PC-3 (cell line): ENCODE measurements at regions not wholly inside any gene's neighbourhood (a gene's known extent, or its start where the extent isn't known, plus 50 kb on each side); places are given as distances from the start of the nearest gene placed in this dataset.

Experiments used
- ATAC-seq: fragments of 200-7000 bp; cut with Tn5 transposase; 2 replicates; pipeline ENCODE4 v1.9.1; 2020; ENCODE audit warnings: mild to moderate bottlenecking, moderate library complexity
- BruUV-seq: library from RNA; stranded (reverse); fragments of 400-500 nt; replicated peaks from 2 replicates; lab custom pipeline; 2021; lab: Mats Ljungman, UMichigan
- CTCF ChIA-PET: fragments of 300-600 bp; sonication (Branson Sonifier 250); formaldehyde crosslinking; loops from one replicate; lab custom pipeline; 2022; ENCODE audit warnings: antibody characterized with exemption; lab: Charles Lee
- POLR2A ChIA-PET: fragments of 300-600 bp; sonication (Branson Sonifier 250); formaldehyde crosslinking; loops from one replicate; lab custom pipeline; 2022; ENCODE audit warnings: antibody characterized with exemption; ENCODE audit not compliant: unreplicated experiment; lab: Charles Lee
- DNase-seq: peaks from one replicate; pipeline ENCODE4 v3.0.0-alpha.2; 2015
- H2AFZ ChIP-seq: fragments of 300-600 bp; sonication (generic); 2 replicates; pipeline ENCODE4 v1.6.0; 2016; ENCODE audit warnings: antibody characterized with exemption, low read length
- H3F3A ChIP-seq: fragments of 300-600 bp; sonication (generic); one replicate; pipeline ENCODE4 v1.6.0; 2017; ENCODE audit warnings: antibody characterized with exemption, low read length, control low read depth, mild to moderate bottlenecking; ENCODE audit not compliant: unreplicated experiment
- H3K27ac ChIP-seq: fragments of 300-600 bp; sonication (generic); 2 replicates; pipeline ENCODE4 v1.5.1; 2016; ENCODE audit warnings: mild to moderate bottlenecking, low read length
- H3K27me3 ChIP-seq: fragments of 300-600 bp; sonication (generic); 2 replicates; pipeline ENCODE4 v1.6.1; 2016; ENCODE audit warnings: low read length, mixed read lengths
- H3K36me3 ChIP-seq: fragments of 300-600 bp; sonication (generic); 2 replicates; pipeline ENCODE4 v1.6.1; 2016; ENCODE audit warnings: low read depth, mixed run types, low read length, mixed read lengths
- H3K4me1 ChIP-seq: fragments of 300-600 bp; sonication (generic); 2 replicates; pipeline ENCODE4 v1.5.1; 2016; ENCODE audit warnings: low read length; ENCODE audit not compliant: insufficient read depth
- H3K4me2 ChIP-seq: fragments of 300-600 bp; sonication (generic); 2 replicates; pipeline ENCODE4 v1.6.0; 2016; ENCODE audit warnings: low read length
- H3K4me3 ChIP-seq: fragments of 300-600 bp; sonication (generic); 2 replicates; pipeline ENCODE4 v1.5.1; 2016; ENCODE audit warnings: mild to moderate bottlenecking, low read length, mixed read lengths
- H3K79me2 ChIP-seq: fragments of 300-600 bp; sonication (generic); 2 replicates; pipeline ENCODE4 v1.6.1; 2017; ENCODE audit warnings: low read length, mixed read lengths
- H3K9ac ChIP-seq: fragments of 300-600 bp; sonication (generic); 2 replicates; pipeline ENCODE4 v1.6.0; 2016; ENCODE audit warnings: mild to moderate bottlenecking, low read length
- H3K9me2 ChIP-seq: fragments of 300-600 bp; sonication (generic); replicated peaks from 2 replicates; pipeline ENCODE4 v1.6.1; 2016; ENCODE audit warnings: mixed run types, low read length, mixed read lengths
- H3K9me3 ChIP-seq: fragments of 300-600 bp; sonication (generic); 2 replicates; pipeline ENCODE4 v1.6.1; 2016; ENCODE audit warnings: low read length, mixed read lengths
- H4K20me1 ChIP-seq: fragments of 300-600 bp; sonication (generic); 2 replicates; pipeline ENCODE4 v1.6.1; 2016; ENCODE audit warnings: low read length, mixed read lengths
- CTCF ChIP-seq: fragments of 300-600 bp; sonication (generic); conservative IDR thresholded peaks from 2 replicates; pipeline ENCODE4 v1.5.1; 2017; ENCODE audit warnings: antibody characterized with exemption, low read depth, mild to moderate bottlenecking, low read length
- EZH2 ChIP-seq: fragments of 300-600 bp; sonication (generic); IDR thresholded peaks from one replicate; pipeline ENCODE4 v1.6.1; 2017; ENCODE audit warnings: antibody characterized with exemption, mild to moderate bottlenecking, low read length; ENCODE audit not compliant: unreplicated experiment
- EZH2phosphoT487 ChIP-seq: fragments of 300-600 bp; sonication (generic); IDR thresholded peaks from 2 replicates; pipeline ENCODE4 v1.6.1; 2018; ENCODE audit warnings: mild to moderate bottlenecking, antibody characterized with exemption, low read length, borderline replicate concordance
- intact Hi-C: fragments of 100-400 bp; cut with micrococcal nuclease; formaldehyde crosslinking; loops from 2 replicates; pipeline ENCODE4 v1.9.0; 2023

- ChIA-PET CTCF (no interaction called here), POLR2A (no interaction called here)
- DNase-seq: no peak
- Histone ChIP-seq H3K27me3 (no peaks in the 10 kb centered on the region), H3K36me3 (no peaks in the 10 kb centered on the region), H2AFZ (no peak overlapping the region), H3K9ac (no peak overlapping the region), H3K27ac (no peak overlapping the region), H3K79me2 (no peaks in the 10 kb centered on the region), H3K9me3 (no peaks in the 10 kb centered on the region), H3K4me1 (no peaks in the 10 kb centered on the region), H4K20me1 (no peaks in the 10 kb centered on the region), H3K4me3 (no peak overlapping the region), H3F3A (no peaks in the 10 kb centered on the region), H3K4me2 (no peak overlapping the region), H3K9me2 (no peaks in the 10 kb centered on the region)
- ATAC-seq: no peak
- no peak for TF ChIP-seq CTCF
- no TSS peak for BruUV-seq
- intact Hi-C loops: no loop called here
Observed at GRCh38 chr21:27838573-27838972, 871.7 kb upstream of the ADAMTS5 start.

GRCh38 chr21:27837936-27838335, 871.0 kb upstream of the ADAMTS5 start:
- Histone ChIP-seq H3K36me3 (no peaks in the 10 kb centered on the region), H4K20me1 (no peaks in the 10 kb centered on the region), H3F3A (no peaks in the 10 kb centered on the region), H3K4me1 (no peaks in the 10 kb centered on the region), H3K9me2 (no peaks in the 10 kb centered on the region), H3K27ac (no peak overlapping the region), H3K9ac (no peak overlapping the region), H3K9me3 (no peaks in the 10 kb centered on the region), H3K79me2 (no peaks in the 10 kb centered on the region), H3K4me2 (no peak overlapping the region), H3K4me3 (no peak overlapping the region), H3K27me3 (no peaks in the 10 kb centered on the region), H2AFZ (no peak overlapping the region)
- TF ChIP-seq EZH2 (no peak), EZH2phosphoT487 (no peak), CTCF (no peak)
- ChIA-PET CTCF (no interaction called here), POLR2A (no interaction called here)
- BruUV-seq: no TSS peak
- DNase-seq: no peak
- intact Hi-C loops: no loop called here
- ATAC-seq: no peak

- no peaks in the 10 kb centered on the region for H3K9me3 ChIP-seq
- no peaks in the 10 kb centered on the region for H3K36me3 ChIP-seq
- no peaks in the 10 kb centered on the region for H3K4me1 ChIP-seq
- no peak overlapping the region for H3K27ac ChIP-seq
- H3F3A ChIP-seq: no peaks in the 10 kb centered on the region
- TF ChIP-seq CTCF: no peak
- H3K4me2 ChIP-seq: no peak overlapping the region
- CTCF ChIA-PET: no interaction called here
- intact Hi-C loops: no loop called here
- POLR2A ChIA-PET: no interaction called here
- DNase-seq (no peak), ATAC-seq (no peak)
- no TSS peak for BruUV-seq
- no peak overlapping the region for H2AFZ ChIP-seq
- no peaks in the 10 kb centered on the region for H3K27me3 ChIP-seq
- H4K20me1 ChIP-seq: no peaks in the 10 kb centered on the region
- no peak overlapping the region for H3K9ac ChIP-seq
- H3K79me2 ChIP-seq: no peaks in the 10 kb centered on the region
- no peak overlapping the region for H3K4me3 ChIP-seq
- H3K9me2 ChIP-seq: no peaks in the 10 kb centered on the region
Observed at GRCh38 chr21:27833298-27833697, 866.4 kb upstream of the ADAMTS5 start.
